ENCODE measurements at regions not wholly inside any gene's neighbourhood (a gene's known extent, or its start where the extent isn't known, plus 50 kb on each side); places are given as distances from the start of the nearest gene placed in this dataset.

DNA sequence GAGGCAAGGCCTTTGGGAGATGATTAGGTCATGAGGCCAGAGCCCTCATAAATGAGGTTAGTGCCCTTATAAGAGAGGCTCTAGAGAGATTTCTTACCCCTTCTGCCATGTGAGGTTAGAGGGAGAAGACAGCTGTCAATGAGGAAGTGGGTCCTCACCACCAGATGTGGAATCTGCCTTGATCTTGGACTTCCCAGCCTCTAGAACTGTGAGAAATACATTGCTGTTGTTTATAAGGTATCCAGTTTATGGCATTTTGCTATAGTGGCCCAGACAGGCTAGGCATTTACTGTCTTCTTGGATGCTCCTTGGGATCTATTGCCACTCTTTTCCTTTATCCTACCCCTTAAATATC is 57.1 kb upstream of the CITED2 start:
- Histone ChIP-seq H3K9me3 (replicated peaks) (peaks cover 8% of the 10 kb centered on the region), H3K4me1 (no peaks in the 10 kb centered on the region), H3K36me3 (no peaks in the 10 kb centered on the region), H3K4me3 (no peak overlapping the region), H3K27ac (replicated peaks) (no peak overlapping the region), H3K27me3 (ENCODE audit: low read depth) (no peaks in the 10 kb centered on the region)
- TF ChIP-seq, protein P1, sequence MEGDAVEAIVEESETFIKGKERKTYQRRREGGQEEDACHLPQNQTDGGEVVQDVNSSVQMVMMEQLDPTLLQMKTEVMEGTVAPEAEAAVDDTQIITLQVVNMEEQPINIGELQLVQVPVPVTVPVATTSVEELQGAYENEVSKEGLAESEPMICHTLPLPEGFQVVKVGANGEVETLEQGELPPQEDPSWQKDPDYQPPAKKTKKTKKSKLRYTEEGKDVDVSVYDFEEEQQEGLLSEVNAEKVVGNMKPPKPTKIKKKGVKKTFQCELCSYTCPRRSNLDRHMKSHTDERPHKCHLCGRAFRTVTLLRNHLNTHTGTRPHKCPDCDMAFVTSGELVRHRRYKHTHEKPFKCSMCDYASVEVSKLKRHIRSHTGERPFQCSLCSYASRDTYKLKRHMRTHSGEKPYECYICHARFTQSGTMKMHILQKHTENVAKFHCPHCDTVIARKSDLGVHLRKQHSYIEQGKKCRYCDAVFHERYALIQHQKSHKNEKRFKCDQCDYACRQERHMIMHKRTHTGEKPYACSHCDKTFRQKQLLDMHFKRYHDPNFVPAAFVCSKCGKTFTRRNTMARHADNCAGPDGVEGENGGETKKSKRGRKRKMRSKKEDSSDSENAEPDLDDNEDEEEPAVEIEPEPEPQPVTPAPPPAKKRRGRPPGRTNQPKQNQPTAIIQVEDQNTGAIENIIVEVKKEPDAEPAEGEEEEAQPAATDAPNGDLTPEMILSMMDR (IDR thresholded peaks at IDR 0.05; ENCODE audit: borderline replicate concordance): no peak
- DNase-seq: no peak
- intact Hi-C loops (cut with micrococcal nuclease): no loop called here

DNA sequence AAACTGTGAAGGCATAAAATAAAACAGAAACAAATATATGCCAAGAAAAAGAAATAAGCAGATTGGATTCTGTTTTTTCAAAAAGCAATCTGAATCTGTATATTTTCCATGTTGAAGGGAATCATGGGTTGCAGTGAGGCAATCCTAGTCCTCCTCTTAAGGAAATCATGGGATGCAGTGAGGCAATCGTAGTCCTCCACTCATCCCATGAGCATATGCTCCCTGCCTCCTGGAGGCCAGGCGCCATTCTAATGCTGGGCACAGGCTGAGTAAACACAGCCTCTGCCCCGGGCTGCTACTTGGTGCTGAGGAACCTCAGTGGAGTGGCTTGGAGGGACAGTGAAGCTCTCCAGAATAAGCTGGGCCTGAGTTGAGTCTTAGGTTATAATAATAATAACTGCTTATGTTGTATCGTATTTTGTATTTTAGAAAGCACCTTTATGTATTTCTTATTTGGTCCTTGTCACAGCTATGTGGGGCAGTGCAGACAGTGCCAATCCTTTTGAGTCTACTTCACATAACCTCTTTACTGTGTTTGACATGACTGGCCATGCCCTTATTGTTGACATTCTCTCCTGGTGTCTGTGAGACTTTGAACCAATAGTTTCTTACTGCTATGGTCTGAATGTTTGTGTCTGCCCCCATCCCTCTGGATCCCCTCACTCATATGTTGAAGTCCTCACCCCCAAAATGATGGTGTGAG is 56.6 kb upstream of the CITED2 start:
- peaks cover 8% of the 10 kb centered on the region for H3K9me3 ChIP-seq (replicated peaks)
- no peak overlapping the region for H3K4me3 ChIP-seq
- intact Hi-C loops (cut with micrococcal nuclease): no loop called here
- no peaks in the 10 kb centered on the region for H3K4me1 ChIP-seq
- DNase-seq: no peak
- H3K27me3 ChIP-seq (ENCODE audit: low read depth): no peaks in the 10 kb centered on the region
- H3K27ac ChIP-seq (replicated peaks): no peak overlapping the region
- H3K36me3 ChIP-seq: no peaks in the 10 kb centered on the region
- TF ChIP-seq, protein P1 (IDR thresholded peaks at IDR 0.05; ENCODE audit: borderline replicate concordance): no peak

DNA sequence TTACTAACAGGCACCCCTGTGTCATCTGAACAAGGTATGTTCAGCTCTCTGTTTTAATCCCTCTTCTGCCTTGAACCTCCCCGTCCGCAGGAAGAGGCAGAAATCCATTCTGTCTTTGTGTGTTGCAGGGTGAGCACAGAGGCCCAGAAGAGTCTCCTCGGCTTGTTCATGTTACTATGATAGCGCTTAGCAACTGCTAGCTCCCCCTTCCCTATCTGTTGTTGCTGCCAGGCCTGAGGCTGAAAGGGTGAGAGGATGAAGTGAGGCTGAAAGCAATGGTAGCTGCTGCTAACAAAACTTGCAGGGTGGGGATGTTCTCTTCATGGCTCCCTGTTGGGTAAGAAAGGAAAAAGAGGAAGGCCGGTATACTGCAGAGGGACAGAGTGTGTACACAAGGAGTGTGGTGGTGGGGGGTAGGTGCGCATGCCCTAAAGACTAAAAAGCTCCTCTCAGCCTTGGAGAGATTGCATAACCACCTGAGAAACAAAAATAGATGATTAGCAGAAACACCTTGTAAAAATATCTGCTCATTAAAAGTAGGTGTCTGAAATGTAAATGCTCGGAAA is 55.2 kb upstream of the CITED2 start:
- intact Hi-C loops (cut with micrococcal nuclease): no loop called here
- no peak overlapping the region for H3K4me3 ChIP-seq
- H3K27me3 ChIP-seq (ENCODE audit: low read depth): no peaks in the 10 kb centered on the region
- TF ChIP-seq, protein P1 (IDR thresholded peaks at IDR 0.05; ENCODE audit: borderline replicate concordance): no peak
- H3K9me3 ChIP-seq (replicated peaks): peaks cover 8% of the 10 kb centered on the region
- H3K4me1 ChIP-seq: no peaks in the 10 kb centered on the region
- H3K36me3 ChIP-seq: no peaks in the 10 kb centered on the region
- DNase-seq: no peak
- no peak overlapping the region for H3K27ac ChIP-seq (replicated peaks)

DNA sequence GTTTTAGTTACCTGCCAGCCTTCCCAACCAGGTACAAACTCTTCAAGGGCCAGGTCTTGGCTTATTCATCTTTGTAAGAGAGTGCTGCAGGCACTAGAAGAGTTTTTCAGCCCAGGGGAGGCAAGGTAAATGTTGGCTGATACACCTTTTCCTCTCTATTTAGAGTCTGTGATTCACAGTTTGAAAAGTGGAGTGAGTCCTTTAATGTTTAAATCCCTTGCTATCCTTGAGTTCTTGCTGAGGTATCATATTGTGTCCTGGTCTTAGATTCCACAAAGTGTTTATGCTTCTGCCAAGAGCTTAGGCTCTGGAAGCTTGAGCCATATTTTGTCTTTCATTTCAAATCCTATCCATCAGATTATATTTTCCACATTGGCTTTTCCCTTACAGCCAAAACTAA is 52.8 kb upstream of the CITED2 start:
- Histone ChIP-seq H3K36me3 (no peaks in the 10 kb centered on the region), H3K9me3 (replicated peaks) (peaks cover 8% of the 10 kb centered on the region), H3K4me3 (no peak overlapping the region), H3K4me1 (no peaks in the 10 kb centered on the region), H3K27ac (replicated peaks) (no peak overlapping the region), H3K27me3 (ENCODE audit: low read depth) (no peaks in the 10 kb centered on the region)
- intact Hi-C loops (cut with micrococcal nuclease): no loop called here
- TF ChIP-seq, protein P1 (IDR thresholded peaks at IDR 0.05; ENCODE audit: borderline replicate concordance): no peak
- no peak for DNase-seq

DNA sequence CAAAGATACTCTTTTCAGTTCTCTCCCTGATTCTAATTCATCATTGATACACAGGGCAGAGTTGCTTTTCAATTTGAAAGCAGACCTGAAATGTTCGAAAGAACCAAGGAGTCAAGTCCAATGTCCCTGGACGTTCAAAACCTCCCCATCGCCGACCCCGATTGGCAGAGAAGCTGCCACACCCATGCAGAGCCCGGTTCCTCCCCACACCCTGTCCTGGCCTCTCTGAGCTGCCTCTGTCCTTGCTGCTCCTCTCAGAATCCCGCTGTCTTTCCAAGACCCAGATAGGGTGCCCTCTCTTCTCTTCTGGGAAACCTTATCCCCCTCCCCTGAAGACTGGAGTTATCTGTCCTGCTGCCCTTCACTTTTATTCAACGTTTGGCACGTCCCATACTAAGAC is 52.3 kb upstream of the CITED2 start:
- no peak overlapping the region for H3K4me3 ChIP-seq
- peaks cover 6% of the 10 kb centered on the region for H3K9me3 ChIP-seq (replicated peaks)
- no peak overlapping the region for H3K27ac ChIP-seq (replicated peaks)
- intact Hi-C loops (cut with micrococcal nuclease): no loop called here
- TF ChIP-seq, protein P1 (IDR thresholded peaks at IDR 0.05; ENCODE audit: borderline replicate concordance): no peak
- no peak for DNase-seq
- H3K4me1 ChIP-seq: no peaks in the 10 kb centered on the region
- H3K36me3 ChIP-seq: no peaks in the 10 kb centered on the region
- H3K27me3 ChIP-seq (ENCODE audit: low read depth): no peaks in the 10 kb centered on the region
